GM18907 (cell line): ENCODE measurements at regions not wholly inside any gene's neighbourhood (a gene's known extent, or its start where the extent isn't known, plus 50 kb on each side); places are given as distances from the start of the nearest gene placed in this dataset.
"Not testable (repeated sequence)": the region's sequence is repeated elsewhere in the genome, so short reads cannot be mapped to it uniquely, and the experiment has no call there.

Experiments used
- ATAC-seq: cut with Tn5 transposase; IDR thresholded peaks from one replicate; pipeline ENCODE4 v1.9.1; 2021; ENCODE audit warnings: mild to moderate bottlenecking, moderate library complexity; ENCODE audit not compliant: unreplicated experiment

- no peak for ATAC-seq
These were observed 54.8 kb downstream of the OTUD1 start for GRCh38 chr10:23493711-23494110.

GRCh38 chr10:23496727-23497126, 57.9 kb downstream of the OTUD1 start:
- no peak for ATAC-seq

GRCh38 chr10:23499372-23500132, 60.7 kb downstream of the OTUD1 start:
- no peak for ATAC-seq

- no peak for ATAC-seq
These were observed 67.1 kb downstream of the OTUD1 start for GRCh38 chr10:23505797-23506465.

GRCh38 chr10:23512355-23513058, 73.6 kb downstream of the OTUD1 start:
- no peak for ATAC-seq

DNA sequence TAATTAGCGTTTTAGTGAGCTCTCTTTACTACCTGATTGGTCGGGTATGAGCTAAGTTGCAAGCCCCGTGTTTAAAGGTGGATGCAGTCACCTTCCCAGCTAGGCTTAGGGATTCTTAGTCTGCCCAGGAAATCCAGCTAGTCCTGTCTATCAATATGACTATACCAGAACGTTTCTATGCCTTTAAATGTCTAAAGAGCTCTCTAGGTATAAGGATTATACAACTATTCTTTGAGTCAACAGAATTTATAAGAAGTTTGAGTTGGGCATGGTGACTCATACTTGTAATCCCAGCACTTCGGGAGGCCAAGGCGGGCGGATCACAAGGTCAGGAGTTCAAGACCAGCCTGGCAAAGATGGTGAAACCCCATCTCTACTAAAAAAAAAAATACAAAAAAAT, 74.7 kb downstream of the OTUD1 start:
- not testable (repeated sequence) for ATAC-seq

GRCh38 chr10:23514321-23514720, 75.4 kb downstream of the OTUD1 start:
- no peak for ATAC-seq

DNA sequence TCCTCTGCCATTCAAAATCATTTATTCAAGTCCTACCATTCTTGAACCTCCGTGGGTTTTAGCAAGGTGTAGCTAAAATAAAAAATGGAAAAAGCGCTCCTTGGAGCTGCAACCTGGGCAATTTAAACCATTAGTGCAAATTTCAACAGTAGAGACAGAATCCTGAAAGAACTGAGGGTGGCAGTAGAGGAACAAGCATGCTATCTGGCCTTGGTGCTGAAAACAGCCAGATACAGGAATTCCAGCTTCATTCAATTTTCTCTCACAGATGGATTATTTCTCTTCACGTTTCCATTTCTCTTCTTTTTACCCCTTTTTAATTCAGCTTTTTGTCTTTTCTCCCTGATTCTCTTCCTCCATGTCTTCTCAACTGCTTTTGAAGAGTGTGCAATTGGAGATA, 77.7 kb downstream of the OTUD1 start:
- no peak for ATAC-seq

DNA sequence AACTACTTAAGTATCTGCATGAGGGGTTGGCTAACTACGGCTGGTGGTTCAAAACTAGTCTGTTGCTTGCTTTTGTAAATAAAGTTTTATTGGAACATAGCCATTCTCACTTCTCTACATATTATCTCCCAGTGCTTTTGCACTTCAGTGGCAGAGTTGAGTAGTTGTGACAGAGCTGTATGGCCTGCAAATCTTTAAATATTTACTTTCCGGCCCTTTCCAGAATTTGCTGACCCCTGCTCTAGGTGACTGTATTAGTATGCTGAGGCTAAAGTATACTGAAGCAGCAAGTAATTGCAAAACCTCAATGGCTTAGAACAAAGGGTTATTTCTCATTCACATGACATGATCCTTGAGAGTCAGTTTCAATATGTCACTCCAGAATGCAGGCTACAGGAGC, 78.3 kb downstream of the OTUD1 start:
- ATAC-seq = no peak

- ATAC-seq = no peak
These were observed 82.9 kb downstream of the OTUD1 start for GRCh38 chr10:23521735-23522134.

- ATAC-seq = no peak
These were observed 83.5 kb downstream of the OTUD1 start for GRCh38 chr10:23522345-23522744.

- no peak for ATAC-seq
These were observed 84.4 kb downstream of the OTUD1 start for GRCh38 chr10:23523251-23523650.

- ATAC-seq = peak; percentile 71
These were observed 86.5 kb downstream of the OTUD1 start for GRCh38 chr10:23525406-23525805.

DNA sequence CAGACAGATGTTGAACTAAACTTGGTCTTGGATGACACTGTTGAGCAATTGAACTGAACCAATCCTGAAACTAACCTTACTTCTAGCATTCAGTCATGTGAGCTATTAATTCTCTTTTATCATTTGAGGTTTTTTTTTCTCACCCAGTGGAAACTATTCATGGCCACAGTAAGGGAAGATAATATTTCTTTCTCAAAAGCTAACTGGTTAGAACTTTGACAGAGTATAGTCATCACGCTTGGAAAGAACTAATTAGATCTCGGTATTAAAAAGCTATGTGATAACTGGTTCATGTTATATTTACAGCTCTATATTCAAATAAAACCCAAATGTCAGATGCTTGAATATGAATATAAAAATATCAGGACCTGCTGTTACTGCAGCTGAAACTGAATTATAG, 89.5 kb downstream of the OTUD1 start:
- ATAC-seq = no peak

DNA sequence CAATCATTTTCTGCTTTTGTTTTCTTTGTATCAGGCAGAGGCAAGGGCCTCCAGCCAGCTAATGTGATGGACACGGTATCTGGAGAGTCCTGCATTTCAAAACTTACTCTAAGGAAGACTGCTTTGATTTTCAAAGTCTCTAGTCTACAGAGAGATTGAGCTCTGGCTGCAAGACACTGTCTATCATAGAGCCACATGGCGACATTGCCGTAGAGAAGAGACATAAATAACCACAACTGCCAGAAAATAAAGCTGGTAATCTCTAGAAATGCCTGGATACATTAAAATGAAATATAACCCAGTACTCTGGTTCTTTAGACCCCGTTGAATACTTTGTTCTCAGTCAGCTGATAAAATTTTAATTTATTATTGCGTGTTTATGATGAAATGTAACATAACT, 90.8 kb downstream of the OTUD1 start:
- no peak for ATAC-seq

GRCh38 chr10:23530079-23530478, 91.2 kb downstream of the OTUD1 start:
- ATAC-seq = no peak

DNA sequence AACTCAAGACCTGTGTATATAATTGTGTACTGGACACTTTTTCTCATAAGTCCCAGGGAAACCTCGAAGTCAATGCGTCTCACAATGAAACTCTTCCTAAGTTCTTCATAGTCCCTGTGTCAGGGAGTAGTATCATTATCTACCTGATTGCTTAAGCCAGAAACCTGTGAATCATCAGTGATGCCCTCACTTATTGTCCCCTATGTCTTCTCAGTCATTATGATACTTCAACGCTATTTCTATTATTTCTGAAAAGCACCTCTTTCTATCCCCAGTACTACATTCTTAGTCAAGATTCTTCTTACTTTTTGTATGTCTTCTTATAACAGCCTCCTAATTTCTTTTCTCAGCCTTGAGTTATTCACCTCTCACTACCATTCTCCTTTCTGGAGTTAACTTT, 94.3 kb downstream of the OTUD1 start:
- ATAC-seq = no peak

DNA sequence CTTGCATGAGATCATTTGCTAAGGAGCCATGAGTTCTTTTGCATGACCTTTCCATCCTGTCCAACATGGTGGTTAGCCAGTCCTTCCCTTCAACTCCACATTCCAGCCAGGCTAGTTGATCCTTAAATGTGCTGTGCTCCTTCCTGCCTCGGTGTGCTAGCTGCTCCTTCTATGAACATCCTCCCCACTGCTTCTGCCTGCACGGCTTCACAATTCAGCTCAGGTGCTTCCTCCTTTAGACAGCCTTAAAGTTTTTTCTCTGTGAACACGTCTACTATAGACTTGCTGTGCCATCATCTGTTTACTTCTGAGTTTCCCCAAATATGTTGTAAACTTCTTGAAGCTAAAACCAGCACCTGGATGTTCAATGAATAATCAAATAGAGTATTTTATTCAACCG, 95.5 kb downstream of the OTUD1 start:
- ATAC-seq = no peak

- no peak for ATAC-seq
These were observed 95.9 kb downstream of the OTUD1 start for GRCh38 chr10:23534761-23535160.

- no peak for ATAC-seq
These were observed 96.5 kb downstream of the OTUD1 start for GRCh38 chr10:23535381-23535780.

GRCh38 chr10:23538968-23539367, 100.1 kb downstream of the OTUD1 start:
- ATAC-seq = no peak
